ENCODE measurements at regions not wholly inside any gene's neighbourhood (a gene's known extent, or its start where the extent isn't known, plus 50 kb on each side); places are given as distances from the start of the nearest gene placed in this dataset.

- H3K27ac ChIP-seq = no peak overlapping the region
- ATAC-seq = peak; percentile 65 to 78
- no peaks in the 10 kb centered on the region for H3K36me3 ChIP-seq
- TF ChIP-seq CTCF (IDR thresholded peaks at IDR 0.05) = no peak
- no peak overlapping the region for H3K4me3 ChIP-seq
- DNase-seq = no peak
- no peaks in the 10 kb centered on the region for H3K4me1 ChIP-seq
- intact Hi-C loops (cut with DNase I) = no loop called here
- H3K27me3 ChIP-seq (ENCODE audit: low read depth) = no peaks in the 10 kb centered on the region
- H3K9me3 ChIP-seq = no peaks in the 10 kb centered on the region
These were observed 89.7 kb upstream of the ZPBP start for GRCh38 chr7:50182759-50183158.

GRCh38 chr7:50181081-50181480 is 88.0 kb upstream of the ZPBP start:
- no peak for DNase-seq
- no peak overlapping the region for H3K4me3 ChIP-seq
- H3K27me3 ChIP-seq (ENCODE audit: low read depth) = peaks cover 10% of the 10 kb centered on the region
- intact Hi-C loops (cut with DNase I) = no loop called here
- ATAC-seq = no peak
- H3K27ac ChIP-seq = no peak overlapping the region
- no peaks in the 10 kb centered on the region for H3K36me3 ChIP-seq
- no peak for TF ChIP-seq CTCF (IDR thresholded peaks at IDR 0.05)
- H3K4me1 ChIP-seq = no peaks in the 10 kb centered on the region
- no peaks in the 10 kb centered on the region for H3K9me3 ChIP-seq

- H3K4me3 ChIP-seq = no peak overlapping the region
- intact Hi-C loops (cut with DNase I) = no loop called here
- H3K9me3 ChIP-seq = no peaks in the 10 kb centered on the region
- H3K4me1 ChIP-seq = no peaks in the 10 kb centered on the region
- no peak overlapping the region for H3K27ac ChIP-seq
- ATAC-seq (no peak), DNase-seq (no peak)
- TF ChIP-seq CTCF (IDR thresholded peaks at IDR 0.05) = no peak
- H3K36me3 ChIP-seq = no peaks in the 10 kb centered on the region
- H3K27me3 ChIP-seq (ENCODE audit: low read depth) = peaks cover 10% of the 10 kb centered on the region
These were observed 85.1 kb upstream of the ZPBP start for GRCh38 chr7:50178166-50178565.

- no peak overlapping the region for H3K4me3 ChIP-seq
- H3K36me3 ChIP-seq = no peaks in the 10 kb centered on the region
- H3K27ac ChIP-seq = no peak overlapping the region
- no peaks in the 10 kb centered on the region for H3K4me1 ChIP-seq
- ATAC-seq = no peak
- no peaks in the 10 kb centered on the region for H3K9me3 ChIP-seq
- intact Hi-C loops (cut with DNase I) = no loop called here
- TF ChIP-seq CTCF (IDR thresholded peaks at IDR 0.05) = no peak
- H3K27me3 ChIP-seq (ENCODE audit: low read depth) = peaks cover 10% of the 10 kb centered on the region
- DNase-seq = no peak
These were observed 81.9 kb upstream of the ZPBP start for GRCh38 chr7:50174948-50175347.

GRCh38 chr7:50166997-50167965 is 74.2 kb upstream of the ZPBP start:
- no peak for DNase-seq
- intact Hi-C loops (cut with DNase I) = no loop called here

More at GRCh38 chr7:50166997-50167965, 74.2 kb upstream of the ZPBP start:
- TF ChIP-seq CTCF (IDR thresholded peaks at IDR 0.05) = no peak
- no peaks in the 10 kb centered on the region for H3K4me1 ChIP-seq
- no peak overlapping the region for H3K27ac ChIP-seq
- H3K4me3 ChIP-seq = no peak overlapping the region
- no peaks in the 10 kb centered on the region for H3K36me3 ChIP-seq
- ATAC-seq = no peak
- no peaks in the 10 kb centered on the region for H3K27me3 ChIP-seq (ENCODE audit: low read depth)
- no peaks in the 10 kb centered on the region for H3K9me3 ChIP-seq

Data from lower lobe of right lung (tissue), 2 donors.